ENCODE measurements at regions not wholly inside any gene's neighbourhood (a gene's known extent, or its start where the extent isn't known, plus 50 kb on each side); places are given as distances from the start of the nearest gene placed in this dataset.

GRCh38 chr13:40120781-40121180, 465.3 kb downstream of the COG6 start:
- no peak for DNase-seq (ENCODE audit: low read depth)

DNA sequence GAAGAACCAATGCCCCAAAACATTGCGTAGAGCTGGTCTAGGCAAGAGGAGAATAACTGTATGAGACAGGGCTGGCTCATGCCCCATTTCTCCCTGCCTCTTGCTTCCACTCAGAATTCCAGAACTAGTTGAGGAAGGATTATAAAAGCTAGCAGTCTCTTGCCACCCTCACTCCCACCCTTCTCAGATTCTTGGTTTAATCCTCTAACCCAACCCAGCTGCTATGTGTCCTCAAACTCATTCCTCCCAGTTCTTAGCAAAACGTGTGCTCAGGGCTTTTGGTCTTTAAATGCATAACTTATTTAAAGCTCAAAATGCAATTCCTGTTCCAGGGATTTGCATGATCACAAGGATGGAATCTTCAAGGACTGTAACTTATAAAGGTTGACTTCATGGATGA, 466.3 kb downstream of the COG6 start:
- Histone ChIP-seq H3K27me3 (ENCODE audit: control insufficient read depth, insufficient read depth, low read length) (no peaks in the 10 kb centered on the region), H3K36me3 (ENCODE audit: control insufficient read depth, insufficient read depth, low read length) (no peaks in the 10 kb centered on the region), H3K4me3 (ENCODE audit: low read depth, low read length) (no peak overlapping the region)
- TF ChIP-seq, protein P1, sequence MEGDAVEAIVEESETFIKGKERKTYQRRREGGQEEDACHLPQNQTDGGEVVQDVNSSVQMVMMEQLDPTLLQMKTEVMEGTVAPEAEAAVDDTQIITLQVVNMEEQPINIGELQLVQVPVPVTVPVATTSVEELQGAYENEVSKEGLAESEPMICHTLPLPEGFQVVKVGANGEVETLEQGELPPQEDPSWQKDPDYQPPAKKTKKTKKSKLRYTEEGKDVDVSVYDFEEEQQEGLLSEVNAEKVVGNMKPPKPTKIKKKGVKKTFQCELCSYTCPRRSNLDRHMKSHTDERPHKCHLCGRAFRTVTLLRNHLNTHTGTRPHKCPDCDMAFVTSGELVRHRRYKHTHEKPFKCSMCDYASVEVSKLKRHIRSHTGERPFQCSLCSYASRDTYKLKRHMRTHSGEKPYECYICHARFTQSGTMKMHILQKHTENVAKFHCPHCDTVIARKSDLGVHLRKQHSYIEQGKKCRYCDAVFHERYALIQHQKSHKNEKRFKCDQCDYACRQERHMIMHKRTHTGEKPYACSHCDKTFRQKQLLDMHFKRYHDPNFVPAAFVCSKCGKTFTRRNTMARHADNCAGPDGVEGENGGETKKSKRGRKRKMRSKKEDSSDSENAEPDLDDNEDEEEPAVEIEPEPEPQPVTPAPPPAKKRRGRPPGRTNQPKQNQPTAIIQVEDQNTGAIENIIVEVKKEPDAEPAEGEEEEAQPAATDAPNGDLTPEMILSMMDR (IDR thresholded peaks at IDR 0.05; ENCODE audit: insufficient read depth, low read length, poor library complexity, severe bottlenecking) = no peak
- no peak for DNase-seq (ENCODE audit: low read depth)

More at GRCh38 chr13:40120781-40121180, 465.3 kb downstream of the COG6 start:
- Histone ChIP-seq H3K27me3 (ENCODE audit: control insufficient read depth, insufficient read depth, low read length) (no peaks in the 10 kb centered on the region), H3K4me3 (ENCODE audit: low read depth, low read length) (no peak overlapping the region), H3K36me3 (ENCODE audit: control insufficient read depth, insufficient read depth, low read length) (no peaks in the 10 kb centered on the region)
- TF ChIP-seq, protein P1 (IDR thresholded peaks at IDR 0.05; ENCODE audit: insufficient read depth, low read length, poor library complexity, severe bottlenecking) = no peak

GRCh38 chr13:40123962-40124632, 468.6 kb downstream of the COG6 start:
- H3K36me3 ChIP-seq (ENCODE audit: control insufficient read depth, insufficient read depth, low read length) = no peaks in the 10 kb centered on the region
- H3K4me3 ChIP-seq (ENCODE audit: low read depth, low read length) = no peak overlapping the region
- H3K27me3 ChIP-seq (ENCODE audit: control insufficient read depth, insufficient read depth, low read length) = no peaks in the 10 kb centered on the region
- no peak for DNase-seq (ENCODE audit: low read depth)
- TF ChIP-seq, protein P1 (IDR thresholded peaks at IDR 0.05; ENCODE audit: insufficient read depth, low read length, poor library complexity, severe bottlenecking) = no peak

DNA sequence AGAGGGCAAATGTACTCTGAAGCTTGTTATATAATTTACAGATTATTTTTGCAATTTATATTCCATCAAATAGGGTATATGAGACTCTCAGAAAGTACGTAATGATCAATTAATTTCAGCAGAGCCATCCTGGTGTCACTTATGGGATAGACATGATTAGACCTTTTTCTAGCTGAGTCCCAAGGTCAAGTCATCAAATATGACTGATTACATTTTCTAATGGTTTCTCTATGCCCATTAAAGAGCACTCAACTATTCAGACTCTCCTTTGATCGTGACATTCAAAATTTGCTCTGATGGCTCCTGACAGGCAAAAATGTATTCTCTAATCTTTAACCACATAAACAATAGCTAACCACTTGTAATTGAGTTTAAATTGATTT, 469.2 kb downstream of the COG6 start:
- Histone ChIP-seq H3K27me3 (ENCODE audit: control insufficient read depth, insufficient read depth, low read length) (no peaks in the 10 kb centered on the region), H3K4me3 (ENCODE audit: low read depth, low read length) (no peak overlapping the region), H3K36me3 (ENCODE audit: control insufficient read depth, insufficient read depth, low read length) (no peaks in the 10 kb centered on the region)
- TF ChIP-seq, protein P1 (IDR thresholded peaks at IDR 0.05; ENCODE audit: insufficient read depth, low read length, poor library complexity, severe bottlenecking) = no peak
- no peak for DNase-seq (ENCODE audit: low read depth)

DNA sequence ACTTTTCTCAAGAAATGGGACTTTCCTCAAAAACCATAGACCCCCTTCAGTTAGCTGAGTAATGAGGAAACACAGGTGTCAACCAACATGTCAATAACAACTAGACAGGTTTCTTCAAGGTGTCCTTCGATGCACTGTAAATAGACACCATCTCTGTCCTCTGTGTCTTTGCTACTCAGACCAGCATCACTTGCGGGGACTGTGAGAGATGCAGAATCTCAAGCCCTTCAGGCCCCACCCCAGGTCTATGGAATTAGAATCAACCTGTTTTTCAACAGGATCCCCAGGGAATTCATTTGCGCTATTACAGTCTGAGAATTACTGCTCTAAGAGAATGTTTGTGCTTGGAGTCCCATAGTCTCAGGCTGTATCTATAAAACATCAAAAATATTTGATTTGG, 469.9 kb downstream of the COG6 start:
- Histone ChIP-seq H3K4me3 (ENCODE audit: low read depth, low read length) (no peak overlapping the region), H3K27me3 (ENCODE audit: control insufficient read depth, insufficient read depth, low read length) (no peaks in the 10 kb centered on the region), H3K36me3 (ENCODE audit: control insufficient read depth, insufficient read depth, low read length) (no peaks in the 10 kb centered on the region)
- TF ChIP-seq, protein P1 (IDR thresholded peaks at IDR 0.05; ENCODE audit: insufficient read depth, low read length, poor library complexity, severe bottlenecking) = no peak
- DNase-seq (ENCODE audit: low read depth) = no peak

Data from kidney epithelial cell (primary cell).